H1 (cell line): ENCODE measurements at regions not wholly inside any gene's neighbourhood (a gene's known extent, or its start where the extent isn't known, plus 50 kb on each side); places are given as distances from the start of the nearest gene placed in this dataset.

Experiments used
- CTCF ChIA-PET: fragments of 300-600 bp; sonication (Branson Sonifier 250); formaldehyde crosslinking; loops from one replicate; lab custom pipeline; 2021; ENCODE audit not compliant: partially characterized antibody; lab: Charles Lee
- POLR2A ChIA-PET: fragments of 300-600 bp; sonication (Branson Sonifier 250); formaldehyde crosslinking; loops from one replicate; lab custom pipeline; 2021; ENCODE audit warnings: inconsistent platforms; ENCODE audit not compliant: partially characterized antibody; lab: Charles Lee
- DNase-seq, 2 experiments: peaks; one replicate each; pipeline versions ENCODE4 v3.0.0 to v3.0.0-alpha.2; 2010 to 2022; ENCODE audit warnings: low spot score in 2 of 2, low read depth in 1 of 2, mixed read lengths in 1 of 2
- FAIRE-seq: peaks from 2 replicates; lab custom pipeline; 2011; peaks lifted over from hg19 to GRCh38; lab: Jason Lieb, UNC
- H2AFZ ChIP-seq: 2 replicates; pipeline ENCODE4 v1.8.1; 2012; ENCODE audit warnings: low read length, inconsistent platforms
- H2AK5ac ChIP-seq: 2 replicates; pipeline ENCODE4 v1.6.1; 2013; ENCODE audit warnings: low read depth, low read length
- H2BK120ac ChIP-seq: replicated peaks from 2 replicates; pipeline ENCODE3; 2013; ENCODE audit warnings: low read depth, low read length, inconsistent platforms
- H2BK12ac ChIP-seq: 2 replicates; pipeline ENCODE4 v1.6.1; 2013; ENCODE audit warnings: low read depth, low read length
- H2BK15ac ChIP-seq: 2 replicates; pipeline ENCODE4 v1.6.1; 2013; ENCODE audit warnings: low read length
- H2BK20ac ChIP-seq: 2 replicates; pipeline ENCODE4 v1.6.1; 2013; ENCODE audit warnings: low read length
- H2BK5ac ChIP-seq: 2 replicates; pipeline ENCODE4 v1.6.1; 2013; ENCODE audit warnings: low read depth, low read length
- H3K14ac ChIP-seq: 2 replicates; pipeline ENCODE4 v1.6.1; 2013; ENCODE audit warnings: inconsistent platforms; ENCODE audit not compliant: insufficient read length
- H3K18ac ChIP-seq: 2 replicates; pipeline ENCODE4 v1.6.1; 2013; ENCODE audit warnings: low read length; ENCODE audit errors: extremely low read depth
- H3K23ac ChIP-seq: 2 replicates; pipeline ENCODE4 v1.6.1; 2013; ENCODE audit warnings: inconsistent platforms; ENCODE audit not compliant: insufficient read length
- H3K23me2 ChIP-seq: 2 replicates; pipeline ENCODE4 v1.6.1; 2013; ENCODE audit warnings: low read depth, low read length
- H3K27ac ChIP-seq: 2 replicates; pipeline ENCODE4 v1.6.1; 2011; ENCODE audit warnings: low read depth, low read length, inconsistent platforms
- H3K27me3 ChIP-seq, 4 experiments: replicated peaks in 1 of 4; 1 replicate in 1 of 4; 2 replicates in 3 of 4; pipeline versions ENCODE4 v1.6.1 to v1.8.1; 2011 to 2013; ENCODE audit warnings: low read length in 3 of 4, mild to moderate bottlenecking in 3 of 4, inconsistent platforms in 2 of 4, mixed read lengths in 2 of 4, moderate library complexity in 1 of 4; ENCODE audit not compliant: control insufficient read depth in 3 of 4, insufficient read depth in 3 of 4; ENCODE audit errors: extremely low read depth in 1 of 4
- H3K36me3 ChIP-seq, 4 experiments: 2 replicates each; pipeline versions ENCODE4 v1.6.1 to v1.8.1; 2011 to 2013; ENCODE audit warnings: mild to moderate bottlenecking in 4 of 4, low read length in 3 of 4, moderate library complexity in 2 of 4, control low read depth in 1 of 4, inconsistent platforms in 1 of 4; ENCODE audit not compliant: insufficient read depth in 4 of 4, control insufficient read depth in 2 of 4
- H3K4ac ChIP-seq: replicated peaks from 2 replicates; pipeline ENCODE3; 2013; ENCODE audit warnings: low read length, low read depth, mixed read lengths, inconsistent platforms; ENCODE audit not compliant: insufficient read length
- H3K4me1 ChIP-seq, 4 experiments: replicated peaks in 1 of 4; 1 replicate in 1 of 4; 2 replicates in 3 of 4; pipeline versions ENCODE4 v1.6.1 to v1.8.1; 2011 to 2013; ENCODE audit warnings: low read length in 3 of 4, inconsistent platforms in 2 of 4, mixed read lengths in 1 of 4; ENCODE audit not compliant: insufficient read depth in 4 of 4, control insufficient read depth in 3 of 4
- H3K4me2 ChIP-seq, 2 experiments: 2 replicates each; pipeline versions ENCODE4 v1.6.1 to v1.8.1; 2011 to 2013; ENCODE audit warnings: low read depth in 2 of 2, low read length in 2 of 2, control low read depth in 1 of 2, inconsistent platforms in 1 of 2, mild to moderate bottlenecking in 1 of 2; ENCODE audit not compliant: insufficient read depth in 1 of 2
- H3K4me3 ChIP-seq, 4 experiments: fragments of 200-600, 300-600 bp in 1 of 4; sonication (generic), shearing (Covaris generic), sonication (Bioruptor Twin) in 1 of 4; 2 replicates each; pipeline versions ENCODE4 v1.5.1 to v1.8.1; 2011 to 2016; ENCODE audit warnings: low read length in 4 of 4, low read depth in 3 of 4, control low read depth in 2 of 4, inconsistent platforms in 2 of 4, mild to moderate bottlenecking in 2 of 4, mixed read lengths in 1 of 4, moderate library complexity in 1 of 4; ENCODE audit not compliant: insufficient read depth in 2 of 4; ENCODE audit errors: extremely low read depth in 1 of 4
- H3K56ac ChIP-seq: replicated peaks from 2 replicates; pipeline ENCODE3; 2013; ENCODE audit warnings: low read depth, mild to moderate bottlenecking, mixed read lengths, low read length, inconsistent platforms; ENCODE audit not compliant: insufficient read length
- H3K79me1 ChIP-seq: 2 replicates; pipeline ENCODE4 v1.6.1; 2013; ENCODE audit warnings: low read depth, low read length, control low read depth
- H3K79me2 ChIP-seq, 2 experiments: 2 replicates each; pipeline versions ENCODE4 v1.6.1 to v1.8.1; 2012 to 2013; ENCODE audit warnings: low read length in 2 of 2, mild to moderate bottlenecking in 2 of 2, inconsistent platforms in 1 of 2; ENCODE audit not compliant: insufficient read depth in 2 of 2, control insufficient read depth in 1 of 2
- H3K9ac ChIP-seq, 4 experiments: replicated peaks in 1 of 4; 1 replicate in 1 of 4; 2 replicates in 3 of 4; pipeline versions ENCODE4 v1.6.1 to v1.8.1; 2011 to 2013; ENCODE audit warnings: low read depth in 3 of 4, low read length in 3 of 4, control low read depth in 2 of 4, mild to moderate bottlenecking in 2 of 4, moderate library complexity in 2 of 4, inconsistent platforms in 1 of 4; ENCODE audit errors: extremely low read depth in 1 of 4
- H3K9me3 ChIP-seq, 2 experiments: 2 replicates each; pipeline versions ENCODE4 v1.6.1 to v1.8.1; 2012 to 2013; ENCODE audit warnings: mild to moderate bottlenecking in 2 of 2, moderate library complexity in 2 of 2, control low read depth in 1 of 2, inconsistent platforms in 1 of 2, low read depth in 1 of 2, low read length in 1 of 2, mixed read lengths in 1 of 2; ENCODE audit not compliant: insufficient read depth in 2 of 2
- H4K20me1 ChIP-seq, 2 experiments: replicated peaks in 1 of 2; 2 replicates each; pipeline versions ENCODE3 to v1.8.1; 2011 to 2013; ENCODE audit warnings: inconsistent platforms in 2 of 2, low read length in 2 of 2, mild to moderate bottlenecking in 1 of 2; ENCODE audit not compliant: insufficient read depth in 2 of 2, control insufficient read depth in 1 of 2
- H4K5ac ChIP-seq: 2 replicates; pipeline ENCODE4 v1.6.1; 2013; ENCODE audit warnings: low read length, low read depth, mixed read lengths, inconsistent platforms; ENCODE audit not compliant: insufficient read length
- H4K8ac ChIP-seq: 2 replicates; pipeline ENCODE4 v1.8.0; 2013; ENCODE audit warnings: mild to moderate bottlenecking, moderate library complexity, low read length, inconsistent platforms; ENCODE audit not compliant: insufficient read depth; ENCODE audit errors: extremely low read depth
- H4K91ac ChIP-seq: replicated peaks from 2 replicates; pipeline ENCODE3; 2013; ENCODE audit warnings: low read length, mixed read lengths, inconsistent platforms; ENCODE audit not compliant: insufficient read length
- GTF2F1 ChIP-seq: IDR thresholded peaks from 2 replicates; pipeline ENCODE4 v1.6.1; 2012; ENCODE audit warnings: low read depth, low read length, improper control_type of control experiment, borderline replicate concordance
- SRF ChIP-seq: IDR thresholded peaks from 2 replicates; pipeline ENCODE4 v1.6.1; 2011; ENCODE audit warnings: mild to moderate bottlenecking, low read depth, low read length, moderate library complexity
- WGBS, 2 experiments: shearing (Covaris generic) in 1 of 2; methylation state at CpG; one replicate each; pipeline versions ENCODE4 v1.1.6 to v1.1.7; 2013 to 2015; ENCODE audit warnings: low lambda C conversion rate in 2 of 2, mixed read lengths in 2 of 2, inconsistent platforms in 1 of 2, low coverage in 1 of 2, missing lambda C conversion rate in 1 of 2; ENCODE audit not compliant: insufficient replicate concordance in 2 of 2, insufficient coverage in 1 of 2, insufficient read length in 1 of 2; ENCODE audit errors: extremely low coverage in 1 of 2, missing lambda C conversion rate in 1 of 2; 5-methylcytosine and 5-hydroxymethylcytosine counted together

- H3K4me2 ChIP-seq = no peak overlapping the region
- no peak for TF ChIP-seq SRF
- TF ChIP-seq GTF2F1 = no peak
Observed at GRCh38 chr16:17705847-17706246, 235.1 kb upstream of the XYLT1 start.

More at GRCh38 chr16:17705847-17706246, 235.1 kb upstream of the XYLT1 start:
- no peak overlapping the region for H2BK15ac ChIP-seq
- H3K9me3 ChIP-seq = no peaks in the 10 kb centered on the region
- H3K14ac ChIP-seq = no peak overlapping the region
- H2BK120ac ChIP-seq = no peak overlapping the region
- no peak overlapping the region for H2BK20ac ChIP-seq
- ChIA-PET CTCF (no interaction called here), POLR2A (no interaction called here)
- H4K5ac ChIP-seq = no peak overlapping the region
- no peaks in the 10 kb centered on the region; a peak in 1 of 8 replicates for H3K36me3 ChIP-seq
- no peak overlapping the region for H2AK5ac ChIP-seq
- H2BK5ac ChIP-seq = no peak overlapping the region
- no peak overlapping the region for H3K4ac ChIP-seq
- no peak overlapping the region for H3K56ac ChIP-seq
- no peaks in the 10 kb centered on the region for H3K79me1 ChIP-seq
- no peak overlapping the region for H3K18ac ChIP-seq
- no peak for FAIRE-seq
- no peaks in the 10 kb centered on the region for H3K79me2 ChIP-seq
- H4K91ac ChIP-seq = no peak overlapping the region
- no peak overlapping the region for H2AFZ ChIP-seq
- no peak overlapping the region for H2BK12ac ChIP-seq
- H3K9ac ChIP-seq = no peak overlapping the region
- no peak overlapping the region for H4K8ac ChIP-seq
- no peaks in the 10 kb centered on the region for H3K23me2 ChIP-seq
- H3K27ac ChIP-seq = no peak overlapping the region
- 92% methylated on average over 4 of the region's 4 CpGs; no CpG with 5 or more reads in 1 of the 2 experiments for WGBS, 2 experiments
- no peak for DNase-seq
- H4K20me1 ChIP-seq = no peaks in the 10 kb centered on the region
- H3K23ac ChIP-seq = no peak overlapping the region
- H3K4me1 ChIP-seq = no peaks in the 10 kb centered on the region
- no peak overlapping the region for H3K4me3 ChIP-seq
- H3K27me3 ChIP-seq = no peaks in the 10 kb centered on the region
